ENCODE measurements at regions not wholly inside any gene's neighbourhood (a gene's known extent, or its start where the extent isn't known, plus 50 kb on each side); places are given as distances from the start of the nearest gene placed in this dataset.

DNA sequence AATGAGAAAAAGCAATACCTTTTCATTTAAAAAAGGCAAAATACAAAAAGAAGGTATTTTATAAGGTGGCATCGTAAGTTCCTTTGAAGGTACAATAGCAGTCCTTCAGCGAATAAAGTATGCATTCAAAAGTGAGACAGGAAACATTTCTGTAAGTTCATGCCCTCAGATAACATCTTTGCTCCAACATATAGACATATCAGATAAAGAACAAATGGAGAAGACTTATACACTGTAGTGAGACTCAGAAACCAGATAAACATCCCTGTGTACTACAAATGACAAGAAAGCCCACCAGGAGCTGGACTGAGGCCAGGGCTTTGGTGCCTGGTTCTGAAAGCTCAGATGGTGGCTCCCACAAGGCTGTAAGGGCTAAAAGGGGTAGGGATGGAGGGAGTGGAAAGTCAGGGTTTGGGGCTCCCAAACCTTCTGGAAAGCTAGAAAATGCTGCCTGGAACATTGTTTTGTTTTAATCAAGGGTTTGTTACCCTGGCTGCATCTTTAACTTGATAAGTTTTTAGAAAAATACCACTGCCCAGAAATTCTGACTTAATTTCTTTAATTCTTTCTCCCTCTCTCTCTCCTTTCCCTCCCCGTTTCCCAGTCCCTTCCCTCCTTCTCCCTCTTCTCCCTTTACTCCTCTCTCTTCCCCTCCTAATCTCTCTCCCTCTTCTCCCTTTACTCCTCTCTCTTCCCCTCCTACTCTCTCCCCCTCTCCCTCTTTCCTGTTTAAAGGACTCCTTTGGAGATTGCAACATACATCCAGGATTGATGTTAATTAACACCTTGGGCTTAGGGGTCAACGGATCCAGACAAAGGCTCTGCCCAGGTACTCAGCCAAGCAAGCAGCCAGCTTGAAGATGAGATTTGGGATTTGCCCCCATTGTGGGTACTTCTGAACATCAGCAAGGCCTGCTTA lies 126.1 kb downstream of the AQP9 start:
- FAIRE-seq, result no peak
- no peaks in the 10 kb centered on the region for H3K9me3 ChIP-seq
- no peak overlapping the region for H3K27ac ChIP-seq
- DNase-seq (ENCODE audit: low read depth in 1 of 2, low spot score in 1 of 2), result no peak
- no peak overlapping the region for H3K4me2 ChIP-seq
- no peak overlapping the region for H3K4me3 ChIP-seq
- H3K4me1 ChIP-seq, result 0 out of 3 replicates have a peak, but pooled peaks cover 4% of the 10 kb centered on the region
- no peak for ATAC-seq
- 81% methylated on average over 4 of the region's 4 CpGs for WGBS (ENCODE audit: missing lambda C conversion rate)
- no peak for TF ChIP-seq TFCP2L1 (CRISPR knock-in tag; IDR thresholded peaks at IDR 0.05)
- no peak for TF ChIP-seq FOXS1 (CRISPR knock-in tag; IDR thresholded peaks at IDR 0.05)
- TF ChIP-seq, protein P1, sequence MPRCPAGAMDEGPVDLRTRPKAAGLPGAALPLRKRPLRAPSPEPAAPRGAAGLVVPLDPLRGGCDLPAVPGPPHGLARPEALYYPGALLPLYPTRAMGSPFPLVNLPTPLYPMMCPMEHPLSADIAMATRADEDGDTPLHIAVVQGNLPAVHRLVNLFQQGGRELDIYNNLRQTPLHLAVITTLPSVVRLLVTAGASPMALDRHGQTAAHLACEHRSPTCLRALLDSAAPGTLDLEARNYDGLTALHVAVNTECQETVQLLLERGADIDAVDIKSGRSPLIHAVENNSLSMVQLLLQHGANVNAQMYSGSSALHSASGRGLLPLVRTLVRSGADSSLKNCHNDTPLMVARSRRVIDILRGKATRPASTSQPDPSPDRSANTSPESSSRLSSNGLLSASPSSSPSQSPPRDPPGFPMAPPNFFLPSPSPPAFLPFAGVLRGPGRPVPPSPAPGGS (IDR thresholded peaks at IDR 0.05), result no peak
- no peak for TF ChIP-seq RARB (CRISPR knock-in tag; IDR thresholded peaks at IDR 0.05)
- TF ChIP-seq RCOR1 (IDR thresholded peaks at IDR 0.05; ENCODE audit: low read depth, low read length), result no peak
- no peak for TF ChIP-seq CBX8 (IDR thresholded peaks at IDR 0.05)
- TF ChIP-seq SREBF2 (IDR thresholded peaks at IDR 0.05), result no peak
- no peak for TF ChIP-seq NR3C1 (IDR thresholded peaks at IDR 0.05)
- no peak for TF ChIP-seq KDM5A (IDR thresholded peaks at IDR 0.05)
- TF ChIP-seq, protein P2, sequence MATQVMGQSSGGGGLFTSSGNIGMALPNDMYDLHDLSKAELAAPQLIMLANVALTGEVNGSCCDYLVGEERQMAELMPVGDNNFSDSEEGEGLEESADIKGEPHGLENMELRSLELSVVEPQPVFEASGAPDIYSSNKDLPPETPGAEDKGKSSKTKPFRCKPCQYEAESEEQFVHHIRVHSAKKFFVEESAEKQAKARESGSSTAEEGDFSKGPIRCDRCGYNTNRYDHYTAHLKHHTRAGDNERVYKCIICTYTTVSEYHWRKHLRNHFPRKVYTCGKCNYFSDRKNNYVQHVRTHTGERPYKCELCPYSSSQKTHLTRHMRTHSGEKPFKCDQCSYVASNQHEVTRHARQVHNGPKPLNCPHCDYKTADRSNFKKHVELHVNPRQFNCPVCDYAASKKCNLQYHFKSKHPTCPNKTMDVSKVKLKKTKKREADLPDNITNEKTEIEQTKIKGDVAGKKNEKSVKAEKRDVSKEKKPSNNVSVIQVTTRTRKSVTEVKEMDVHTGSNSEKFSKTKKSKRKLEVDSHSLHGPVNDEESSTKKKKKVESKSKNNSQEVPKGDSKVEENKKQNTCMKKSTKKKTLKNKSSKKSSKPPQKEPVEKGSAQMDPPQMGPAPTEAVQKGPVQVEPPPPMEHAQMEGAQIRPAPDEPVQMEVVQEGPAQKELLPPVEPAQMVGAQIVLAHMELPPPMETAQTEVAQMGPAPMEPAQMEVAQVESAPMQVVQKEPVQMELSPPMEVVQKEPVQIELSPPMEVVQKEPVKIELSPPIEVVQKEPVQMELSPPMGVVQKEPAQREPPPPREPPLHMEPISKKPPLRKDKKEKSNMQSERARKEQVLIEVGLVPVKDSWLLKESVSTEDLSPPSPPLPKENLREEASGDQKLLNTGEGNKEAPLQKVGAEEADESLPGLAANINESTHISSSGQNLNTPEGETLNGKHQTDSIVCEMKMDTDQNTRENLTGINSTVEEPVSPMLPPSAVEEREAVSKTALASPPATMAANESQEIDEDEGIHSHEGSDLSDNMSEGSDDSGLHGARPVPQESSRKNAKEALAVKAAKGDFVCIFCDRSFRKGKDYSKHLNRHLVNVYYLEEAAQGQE (IDR thresholded peaks at IDR 0.05), result no peak
- no peak for TF ChIP-seq MAFK (IDR thresholded peaks at IDR 0.05; ENCODE audit: partially characterized antibody)
- TF ChIP-seq HOXA7 (CRISPR knock-in tag; IDR thresholded peaks at IDR 0.05), result no peak
- TF ChIP-seq FOSL2 (IDR thresholded peaks at IDR 0.05), result no peak
- no peak for TF ChIP-seq FOSL2 (CRISPR knock-in tag; IDR thresholded peaks at IDR 0.05)
- POLR2A ChIA-PET, result no interaction called here
- CTCF ChIA-PET, result interaction anchor here (0.7 kb wide), 1 partner anchor 590 kb away, joined by 3 read pairs; no protein-coding TSS in a partner anchor

DNA sequence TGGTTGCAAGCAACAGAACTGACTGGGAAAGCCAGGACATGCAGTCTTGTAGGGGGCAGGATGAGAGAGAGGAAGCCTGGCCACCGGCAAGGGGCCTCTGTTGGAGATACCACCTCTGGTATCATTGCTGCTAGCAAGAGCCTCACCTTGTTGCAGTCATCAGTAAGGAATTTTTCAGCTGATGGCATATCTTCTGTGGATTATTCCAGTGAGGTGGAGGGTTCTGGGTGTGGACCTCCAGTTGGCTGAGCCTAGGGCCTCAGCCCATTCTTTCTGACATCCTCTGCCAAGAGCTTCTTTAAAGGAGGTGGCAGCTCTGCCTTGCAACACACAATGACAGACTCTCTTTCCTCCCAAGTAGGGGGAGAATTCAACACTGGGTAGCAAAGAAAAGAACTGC lies 128.9 kb downstream of the AQP9 start:
- POLR2A ChIA-PET, result no interaction called here
- Histone ChIP-seq H3K4me2 (no peak overlapping the region), H3K9me3 (peaks cover 18% of the 10 kb centered on the region), H3K27ac (no peak overlapping the region), H3K4me3 (no peak overlapping the region), H3K4me1 (no peaks in the 10 kb centered on the region)
- no peak for TF ChIP-seq BHLHE40 (IDR thresholded peaks at IDR 0.05; ENCODE audit: low read depth, low read length)
- TF ChIP-seq MAZ (IDR thresholded peaks at IDR 0.05; ENCODE audit: borderline replicate concordance, low read depth, low read length), result no peak
- no peak for TF ChIP-seq HOXA7 (CRISPR knock-in tag; IDR thresholded peaks at IDR 0.05)
- TF ChIP-seq, protein P3, sequence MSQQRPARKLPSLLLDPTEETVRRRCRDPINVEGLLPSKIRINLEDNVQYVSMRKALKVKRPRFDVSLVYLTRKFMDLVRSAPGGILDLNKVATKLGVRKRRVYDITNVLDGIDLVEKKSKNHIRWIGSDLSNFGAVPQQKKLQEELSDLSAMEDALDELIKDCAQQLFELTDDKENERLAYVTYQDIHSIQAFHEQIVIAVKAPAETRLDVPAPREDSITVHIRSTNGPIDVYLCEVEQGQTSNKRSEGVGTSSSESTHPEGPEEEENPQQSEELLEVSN (IDR thresholded peaks at IDR 0.05; ENCODE audit: borderline replicate concordance, low read depth), result no peak
- TF ChIP-seq SREBF2 (IDR thresholded peaks at IDR 0.05), result no peak
- no peak for TF ChIP-seq CBX8 (IDR thresholded peaks at IDR 0.05)
- no peak for TF ChIP-seq JUN (IDR thresholded peaks at IDR 0.05)
- TF ChIP-seq, protein P4, sequence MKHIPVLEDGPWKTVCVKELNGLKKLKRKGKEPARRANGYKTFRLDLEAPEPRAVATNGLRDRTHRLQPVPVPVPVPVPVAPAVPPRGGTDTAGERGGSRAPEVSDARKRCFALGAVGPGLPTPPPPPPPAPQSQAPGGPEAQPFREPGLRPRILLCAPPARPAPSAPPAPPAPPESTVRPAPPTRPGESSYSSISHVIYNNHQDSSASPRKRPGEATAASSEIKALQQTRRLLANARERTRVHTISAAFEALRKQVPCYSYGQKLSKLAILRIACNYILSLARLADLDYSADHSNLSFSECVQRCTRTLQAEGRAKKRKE (CRISPR knock-in tag; IDR thresholded peaks at IDR 0.05; ENCODE audit: low read depth), result no peak
- TF ChIP-seq ZNF302 (CRISPR knock-in tag; IDR thresholded peaks at IDR 0.05), result no peak
- TF ChIP-seq, protein P1 (IDR thresholded peaks at IDR 0.05), result no peak
- no peak for TF ChIP-seq FOSL2 (IDR thresholded peaks at IDR 0.05)
- TF ChIP-seq FOSL2 (CRISPR knock-in tag; IDR thresholded peaks at IDR 0.05), result no peak
- no peak for TF ChIP-seq CEBPB (IDR thresholded peaks at IDR 0.05)
- DNase-seq (ENCODE audit: low read depth in 1 of 2, low spot score in 1 of 2) (no peak), ATAC-seq (no peak), FAIRE-seq (no peak)
- WGBS (ENCODE audit: missing lambda C conversion rate), result 0% methylated on average over 1 of the region's 1 CpG
- CTCF ChIA-PET, result interaction anchor here (1.0 to 1.5 kb wide), 4 partner anchors 36 to 539 kb away, joined by 3 to 4 read pairs (median 4); no protein-coding TSS in a partner anchor
